ENCODE measurements at regions not wholly inside any gene's neighbourhood (a gene's known extent, or its start where the extent isn't known, plus 50 kb on each side); places are given as distances from the start of the nearest gene placed in this dataset.

DNA sequence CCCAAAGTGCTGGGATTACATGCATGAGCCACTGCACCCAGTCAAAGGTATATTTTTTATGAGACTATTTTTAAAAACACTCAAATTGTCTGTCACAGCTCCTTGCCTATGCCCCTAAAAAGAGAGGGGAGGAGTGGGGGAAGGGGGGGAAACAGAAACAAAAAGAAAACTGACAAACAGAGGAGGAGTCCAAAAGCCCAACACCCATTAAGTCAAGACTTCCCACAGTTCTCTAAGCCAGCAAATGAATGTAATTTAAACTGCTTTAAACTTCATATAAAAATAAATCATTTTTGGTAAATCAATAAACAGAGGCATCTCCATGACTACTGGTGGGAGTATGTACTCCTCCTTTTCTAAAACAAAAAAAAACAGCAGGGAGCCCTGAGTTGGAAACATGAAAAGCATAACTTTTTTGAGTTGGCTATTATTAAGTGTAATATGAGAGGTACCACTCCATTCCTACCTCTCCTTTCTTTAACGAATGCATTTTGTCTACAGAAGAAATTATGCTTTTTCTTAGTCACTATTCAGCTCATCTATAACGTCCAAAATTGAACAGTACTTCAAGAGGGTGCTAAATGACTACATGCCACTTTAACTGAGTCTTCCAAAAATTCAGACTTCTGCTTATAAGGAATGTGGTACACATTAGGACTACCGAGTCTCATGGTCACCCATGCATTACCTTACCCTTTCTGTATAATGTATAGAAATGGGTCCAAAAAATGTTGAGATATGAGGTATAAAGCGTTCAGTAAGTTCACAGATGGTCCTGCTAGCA, 119.0 kb upstream of the PRSS16 start:
- TF ChIP-seq, protein P1, sequence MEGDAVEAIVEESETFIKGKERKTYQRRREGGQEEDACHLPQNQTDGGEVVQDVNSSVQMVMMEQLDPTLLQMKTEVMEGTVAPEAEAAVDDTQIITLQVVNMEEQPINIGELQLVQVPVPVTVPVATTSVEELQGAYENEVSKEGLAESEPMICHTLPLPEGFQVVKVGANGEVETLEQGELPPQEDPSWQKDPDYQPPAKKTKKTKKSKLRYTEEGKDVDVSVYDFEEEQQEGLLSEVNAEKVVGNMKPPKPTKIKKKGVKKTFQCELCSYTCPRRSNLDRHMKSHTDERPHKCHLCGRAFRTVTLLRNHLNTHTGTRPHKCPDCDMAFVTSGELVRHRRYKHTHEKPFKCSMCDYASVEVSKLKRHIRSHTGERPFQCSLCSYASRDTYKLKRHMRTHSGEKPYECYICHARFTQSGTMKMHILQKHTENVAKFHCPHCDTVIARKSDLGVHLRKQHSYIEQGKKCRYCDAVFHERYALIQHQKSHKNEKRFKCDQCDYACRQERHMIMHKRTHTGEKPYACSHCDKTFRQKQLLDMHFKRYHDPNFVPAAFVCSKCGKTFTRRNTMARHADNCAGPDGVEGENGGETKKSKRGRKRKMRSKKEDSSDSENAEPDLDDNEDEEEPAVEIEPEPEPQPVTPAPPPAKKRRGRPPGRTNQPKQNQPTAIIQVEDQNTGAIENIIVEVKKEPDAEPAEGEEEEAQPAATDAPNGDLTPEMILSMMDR (IDR thresholded peaks at IDR 0.05; ENCODE audit: low read depth, low read length): no peak
- no peak for TF ChIP-seq POLR2A (IDR thresholded peaks at IDR 0.05; ENCODE audit: extremely low read depth, insufficient read length)

Measured in NB4 (cell line).